K562 (cell line): ENCODE measurements at regions not wholly inside any gene's neighbourhood (a gene's known extent, or its start where the extent isn't known, plus 50 kb on each side); places are given as distances from the start of the nearest gene placed in this dataset.

Experiments used
- BCOR ChIP-seq: fragments of 450-650 bp; IDR thresholded peaks from 2 replicates; pipeline ENCODE4 v1.6.1; 2016
- BRCA1 ChIP-seq, 2 experiments: fragments of 450-650 bp in 1 of 2; sonication (generic) in 1 of 2; formaldehyde crosslinking in 1 of 2; IDR thresholded peaks; 2 replicates each; pipeline versions ENCODE4 v1.5.0 to v1.6.1; 2017 to 2020; ENCODE audit warnings: mild to moderate bottlenecking in 1 of 2, missing genetic modification reagents in 1 of 2
- CREB1 ChIP-seq, 2 experiments: sonication (generic) in 1 of 2; formaldehyde crosslinking in 1 of 2; IDR thresholded peaks; 2 replicates each; pipeline versions ENCODE4 v1.6.1 to v1.8.0; 2012 to 2022; ENCODE audit warnings: inconsistent platforms in 1 of 2, mild to moderate bottlenecking in 1 of 2, missing genetic modification reagents in 1 of 2, moderate library complexity in 1 of 2
- ELF4 ChIP-seq: fragments of 450-650 bp; formaldehyde crosslinking; IDR thresholded peaks from 2 replicates; pipeline ENCODE4 v1.4.0; 2022; ENCODE audit warnings: missing genetic modification characterization
- FOXK2 ChIP-seq, 2 experiments: fragments of 450-650 bp; IDR thresholded peaks in 1 of 2; conservative IDR thresholded peaks in 1 of 2; 2 replicates each; pipeline ENCODE4 v1.6.1; 2016; ENCODE audit warnings: low read depth in 2 of 2, mild to moderate bottlenecking in 1 of 2
- FOXP1 ChIP-seq: sonication (generic); formaldehyde crosslinking; IDR thresholded peaks from 2 replicates; pipeline ENCODE4 v1.8.0; 2022; ENCODE audit warnings: mild to moderate bottlenecking, missing genetic modification reagents
- HCFC1 ChIP-seq: IDR thresholded peaks from 2 replicates; pipeline ENCODE4 v1.6.1; 2012; ENCODE audit warnings: low read depth, low read length, improper control_type of control experiment
- RAD21 ChIP-seq, 2 experiments: fragments of 250-450 bp in 1 of 2; fragments of 450-650 bp in 1 of 2; sonication (Bioruptor Pico) in 1 of 2; formaldehyde crosslinking in 1 of 2; IDR thresholded peaks in 1 of 2; conservative IDR thresholded peaks in 1 of 2; 2 replicates each; pipeline versions ENCODE4 v1.4.0 to v1.8.0; 2020 to 2022; ENCODE audit warnings: mild to moderate bottlenecking in 2 of 2, moderate library complexity in 1 of 2
- RFX5 ChIP-seq: IDR thresholded peaks from 2 replicates; pipeline ENCODE4 v1.6.1; 2011; ENCODE audit warnings: low read depth, mild to moderate bottlenecking, improper control_type of control experiment, low read length
- SREBF2 ChIP-seq: sonication (generic); formaldehyde crosslinking; IDR thresholded peaks from 2 replicates; pipeline ENCODE4 v1.4.0; 2020; ENCODE audit warnings: mild to moderate bottlenecking, missing genetic modification reagents
- TF ChIP-seq, protein P1 (sequence below): fragments of 450-650 bp; IDR thresholded peaks from 2 replicates; pipeline ENCODE4 v1.6.1; 2017; ENCODE audit warnings: mild to moderate bottlenecking, moderate library complexity
- TF ChIP-seq, protein P2 (sequence below), 3 experiments: IDR thresholded peaks in 2 of 3; conservative IDR thresholded peaks in 1 of 3; 2 replicates each; pipeline ENCODE4 v1.5.1; 2011 to 2012; ENCODE audit warnings: low read length in 3 of 3, mild to moderate bottlenecking in 3 of 3, control low read depth in 2 of 3, improper control_type of control experiment in 1 of 3, inconsistent platforms in 1 of 3, low read depth in 1 of 3, mixed read lengths in 1 of 3, moderate library complexity in 1 of 3; ENCODE audit not compliant: insufficient read depth in 2 of 3
- TF ChIP-seq, protein P3 (sequence below), 2 experiments: fragments of 450-650 bp; formaldehyde crosslinking in 1 of 2; IDR thresholded peaks; 2 replicates each; pipeline versions ENCODE4 v1.4.0 to v1.6.1; 2014 to 2020; ENCODE audit warnings: mild to moderate bottlenecking in 2 of 2, borderline replicate concordance in 1 of 2, low read depth in 1 of 2

GRCh38 chr7:137147338-137147720, 196.2 kb downstream of the PTN start:
- TF ChIP-seq, protein P1, sequence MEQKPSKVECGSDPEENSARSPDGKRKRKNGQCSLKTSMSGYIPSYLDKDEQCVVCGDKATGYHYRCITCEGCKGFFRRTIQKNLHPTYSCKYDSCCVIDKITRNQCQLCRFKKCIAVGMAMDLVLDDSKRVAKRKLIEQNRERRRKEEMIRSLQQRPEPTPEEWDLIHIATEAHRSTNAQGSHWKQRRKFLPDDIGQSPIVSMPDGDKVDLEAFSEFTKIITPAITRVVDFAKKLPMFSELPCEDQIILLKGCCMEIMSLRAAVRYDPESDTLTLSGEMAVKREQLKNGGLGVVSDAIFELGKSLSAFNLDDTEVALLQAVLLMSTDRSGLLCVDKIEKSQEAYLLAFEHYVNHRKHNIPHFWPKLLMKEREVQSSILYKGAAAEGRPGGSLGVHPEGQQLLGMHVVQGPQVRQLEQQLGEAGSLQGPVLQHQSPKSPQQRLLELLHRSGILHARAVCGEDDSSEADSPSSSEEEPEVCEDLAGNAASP: no peak
- TF ChIP-seq, protein P2, sequence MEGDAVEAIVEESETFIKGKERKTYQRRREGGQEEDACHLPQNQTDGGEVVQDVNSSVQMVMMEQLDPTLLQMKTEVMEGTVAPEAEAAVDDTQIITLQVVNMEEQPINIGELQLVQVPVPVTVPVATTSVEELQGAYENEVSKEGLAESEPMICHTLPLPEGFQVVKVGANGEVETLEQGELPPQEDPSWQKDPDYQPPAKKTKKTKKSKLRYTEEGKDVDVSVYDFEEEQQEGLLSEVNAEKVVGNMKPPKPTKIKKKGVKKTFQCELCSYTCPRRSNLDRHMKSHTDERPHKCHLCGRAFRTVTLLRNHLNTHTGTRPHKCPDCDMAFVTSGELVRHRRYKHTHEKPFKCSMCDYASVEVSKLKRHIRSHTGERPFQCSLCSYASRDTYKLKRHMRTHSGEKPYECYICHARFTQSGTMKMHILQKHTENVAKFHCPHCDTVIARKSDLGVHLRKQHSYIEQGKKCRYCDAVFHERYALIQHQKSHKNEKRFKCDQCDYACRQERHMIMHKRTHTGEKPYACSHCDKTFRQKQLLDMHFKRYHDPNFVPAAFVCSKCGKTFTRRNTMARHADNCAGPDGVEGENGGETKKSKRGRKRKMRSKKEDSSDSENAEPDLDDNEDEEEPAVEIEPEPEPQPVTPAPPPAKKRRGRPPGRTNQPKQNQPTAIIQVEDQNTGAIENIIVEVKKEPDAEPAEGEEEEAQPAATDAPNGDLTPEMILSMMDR (IDR thresholded peaks at IDR 0.05 in 2 of 3, conservative IDR thresholded peaks at IDR 0.05 in 1 of 3; ENCODE audit: insufficient read depth in 2 of 3, low read depth in 1 of 3, low read length in 3 of 3): no peak
- no peak for TF ChIP-seq FOXP1 (CRISPR knock-in tag)
- TF ChIP-seq BCOR: no peak
- no peak for TF ChIP-seq HCFC1
- TF ChIP-seq BRCA1 (IDR thresholded peaks at IDR 0.05): no peak
- TF ChIP-seq BRCA1 (CRISPR knock-in tag; IDR thresholded peaks at IDR 0.05): no peak
- TF ChIP-seq SREBF2: no peak
- no peak for TF ChIP-seq RFX5
- no peak for TF ChIP-seq CREB1 (IDR thresholded peaks at IDR 0.05)
- TF ChIP-seq CREB1 (CRISPR knock-in tag; IDR thresholded peaks at IDR 0.05): no peak
- TF ChIP-seq RAD21 (CRISPR knock-in tag; conservative IDR thresholded peaks at IDR 0.05 in 1 of 2, IDR thresholded peaks at IDR 0.05 in 1 of 2): no peak
- TF ChIP-seq FOXK2 (conservative IDR thresholded peaks at IDR 0.05 in 1 of 2, IDR thresholded peaks at IDR 0.05 in 1 of 2; ENCODE audit: low read depth in 2 of 2): no peak
- TF ChIP-seq, protein P3, sequence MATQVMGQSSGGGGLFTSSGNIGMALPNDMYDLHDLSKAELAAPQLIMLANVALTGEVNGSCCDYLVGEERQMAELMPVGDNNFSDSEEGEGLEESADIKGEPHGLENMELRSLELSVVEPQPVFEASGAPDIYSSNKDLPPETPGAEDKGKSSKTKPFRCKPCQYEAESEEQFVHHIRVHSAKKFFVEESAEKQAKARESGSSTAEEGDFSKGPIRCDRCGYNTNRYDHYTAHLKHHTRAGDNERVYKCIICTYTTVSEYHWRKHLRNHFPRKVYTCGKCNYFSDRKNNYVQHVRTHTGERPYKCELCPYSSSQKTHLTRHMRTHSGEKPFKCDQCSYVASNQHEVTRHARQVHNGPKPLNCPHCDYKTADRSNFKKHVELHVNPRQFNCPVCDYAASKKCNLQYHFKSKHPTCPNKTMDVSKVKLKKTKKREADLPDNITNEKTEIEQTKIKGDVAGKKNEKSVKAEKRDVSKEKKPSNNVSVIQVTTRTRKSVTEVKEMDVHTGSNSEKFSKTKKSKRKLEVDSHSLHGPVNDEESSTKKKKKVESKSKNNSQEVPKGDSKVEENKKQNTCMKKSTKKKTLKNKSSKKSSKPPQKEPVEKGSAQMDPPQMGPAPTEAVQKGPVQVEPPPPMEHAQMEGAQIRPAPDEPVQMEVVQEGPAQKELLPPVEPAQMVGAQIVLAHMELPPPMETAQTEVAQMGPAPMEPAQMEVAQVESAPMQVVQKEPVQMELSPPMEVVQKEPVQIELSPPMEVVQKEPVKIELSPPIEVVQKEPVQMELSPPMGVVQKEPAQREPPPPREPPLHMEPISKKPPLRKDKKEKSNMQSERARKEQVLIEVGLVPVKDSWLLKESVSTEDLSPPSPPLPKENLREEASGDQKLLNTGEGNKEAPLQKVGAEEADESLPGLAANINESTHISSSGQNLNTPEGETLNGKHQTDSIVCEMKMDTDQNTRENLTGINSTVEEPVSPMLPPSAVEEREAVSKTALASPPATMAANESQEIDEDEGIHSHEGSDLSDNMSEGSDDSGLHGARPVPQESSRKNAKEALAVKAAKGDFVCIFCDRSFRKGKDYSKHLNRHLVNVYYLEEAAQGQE (IDR thresholded peaks at IDR 0.05; ENCODE audit: borderline replicate concordance): no peak
- TF ChIP-seq, protein P3 (CRISPR knock-in tag; IDR thresholded peaks at IDR 0.05; ENCODE audit: low read depth): no peak
- no peak for TF ChIP-seq ELF4
